NCI-H82 treated with DMSO at 0.1 percent for 48 hours (cell line): ENCODE measurements at regions not wholly inside any gene's neighbourhood (a gene's known extent, or its start where the extent isn't known, plus 50 kb on each side); places are given as distances from the start of the nearest gene placed in this dataset.

Experiments
- DNase-seq: peaks from one replicate; lab custom pipeline; 2025; ENCODE audit not compliant: unreplicated experiment; lab: John Stamatoyannopoulos, UW

GRCh38 chr11:112878033-112878601 lies 83.1 kb upstream of the NCAM1 start:
- no peak for DNase-seq

- DNase-seq, result no peak
Observed at GRCh38 chr11:112880495-112880894, 80.7 kb upstream of the NCAM1 start.

- DNase-seq, result peak; percentile 67
Observed at GRCh38 chr11:112881461-112881860, 79.8 kb upstream of the NCAM1 start.

GRCh38 chr11:112882494-112883381 lies 78.5 kb upstream of the NCAM1 start:
- DNase-seq, result no peak

DNA sequence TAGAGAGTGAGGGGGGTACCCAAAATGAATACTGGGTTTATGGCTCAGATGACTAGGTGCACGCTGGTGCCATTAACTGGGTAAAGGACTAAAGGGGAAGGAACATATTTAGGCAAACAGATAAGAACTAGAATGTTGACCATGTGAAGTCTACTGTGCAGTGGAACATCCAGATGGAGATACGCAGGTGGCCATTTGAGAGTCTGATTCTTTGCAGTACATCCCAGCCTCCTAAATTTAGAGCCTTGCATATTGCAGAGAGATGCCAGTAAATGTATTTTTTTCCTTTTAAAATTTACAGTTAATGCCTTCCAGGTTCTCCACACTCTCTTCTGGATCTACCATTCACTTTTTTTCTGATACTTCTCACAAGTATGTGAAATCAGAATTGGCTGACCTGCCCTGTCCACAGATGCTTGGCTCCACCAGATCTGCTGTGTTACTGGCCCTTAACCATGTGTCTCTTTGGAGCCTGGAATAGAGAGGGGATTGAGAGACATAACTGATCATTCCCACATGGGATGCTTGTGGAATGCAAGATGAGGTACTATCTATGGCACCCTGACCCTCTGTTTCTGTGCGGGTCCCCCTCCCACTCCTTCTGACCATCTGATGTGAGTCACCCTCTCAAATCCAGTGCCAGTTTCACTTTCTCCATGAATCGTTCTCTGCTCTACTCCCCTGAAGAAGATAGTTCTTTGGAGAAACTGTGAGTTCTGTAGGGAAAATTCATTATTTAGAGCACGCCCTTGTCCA lies 77.0 kb upstream of the NCAM1 start:
- DNase-seq, result no peak

DNA sequence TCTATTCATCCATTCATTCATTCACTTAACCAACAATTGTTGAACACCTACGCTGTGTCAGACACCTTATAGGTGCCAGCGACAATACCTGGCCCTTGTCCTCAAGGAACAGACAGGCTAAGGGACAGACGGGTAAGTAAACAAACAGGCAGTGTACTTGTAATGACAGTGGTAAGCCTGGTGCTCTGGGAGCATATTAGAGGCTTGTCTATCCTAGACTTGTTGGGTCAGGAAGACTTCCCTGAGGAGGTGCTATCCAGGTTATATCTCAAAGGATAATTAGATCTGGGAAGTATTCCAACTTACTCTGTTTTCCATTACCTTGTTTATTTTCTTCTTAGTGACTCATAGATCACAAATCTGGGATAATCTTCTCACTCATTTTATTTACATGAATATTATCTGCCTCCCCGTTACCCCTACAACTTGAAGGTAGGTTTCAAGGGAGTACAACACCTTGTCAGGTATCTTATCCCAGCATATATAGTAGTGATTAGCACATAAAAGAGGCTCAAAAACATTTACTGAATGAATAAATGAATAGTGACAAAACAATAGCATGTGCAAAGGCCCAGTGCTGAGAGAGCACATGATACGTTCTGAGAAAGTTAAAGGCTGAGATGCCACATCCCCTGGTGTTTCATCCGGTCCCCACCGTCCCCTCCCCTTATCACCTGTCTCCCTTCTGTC lies 75.3 kb upstream of the NCAM1 start:
- no peak for DNase-seq

DNA sequence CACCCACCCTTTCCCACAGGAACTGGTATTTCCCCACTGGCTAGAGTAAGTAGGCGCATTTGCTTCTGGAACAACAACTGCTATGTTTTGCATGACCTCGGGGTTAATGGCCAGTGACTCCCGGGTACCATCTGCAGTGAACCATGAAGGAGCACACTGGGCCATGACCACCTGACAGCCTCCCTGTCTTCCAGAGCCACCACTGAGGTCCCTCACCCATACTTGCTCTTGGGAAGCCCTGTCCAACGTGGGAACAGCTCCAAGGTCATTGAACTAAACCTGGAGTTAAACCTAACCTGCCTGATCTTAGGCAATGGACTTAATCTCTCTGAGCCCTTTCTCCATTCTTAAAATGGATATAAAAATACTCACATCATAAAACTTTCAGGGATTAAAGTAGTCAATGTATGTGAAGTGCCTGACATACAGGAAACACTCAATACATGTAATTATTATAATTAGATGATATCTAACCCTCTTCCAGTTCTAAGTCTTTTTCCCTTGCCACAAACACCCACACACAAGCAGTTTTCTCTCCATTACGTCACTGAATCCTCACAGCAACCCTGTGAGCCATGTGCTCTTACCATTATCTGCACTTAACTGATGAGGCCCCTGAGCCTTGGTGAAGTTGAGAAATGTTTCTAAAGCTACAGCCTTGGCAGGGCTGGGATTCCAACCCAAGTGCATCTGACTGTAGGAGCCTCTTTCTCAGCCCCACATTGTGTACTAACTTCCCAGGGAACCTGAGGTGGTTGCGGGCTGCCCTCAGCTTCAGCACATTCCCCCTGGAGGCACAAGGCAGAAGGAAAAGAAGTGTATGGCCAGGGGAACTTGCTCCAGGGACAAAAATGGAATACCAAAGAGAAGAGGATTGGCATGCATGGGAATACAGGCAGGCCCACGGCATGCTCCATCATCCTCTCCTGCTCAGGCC lies 74.5 kb upstream of the NCAM1 start:
- DNase-seq, result no peak

GRCh38 chr11:112889446-112889845 lies 71.8 kb upstream of the NCAM1 start:
- DNase-seq, result no peak

GRCh38 chr11:112899235-112900006 lies 61.8 kb upstream of the NCAM1 start:
- no peak for DNase-seq

GRCh38 chr11:112901924-112902323 lies 59.3 kb upstream of the NCAM1 start:
- no peak for DNase-seq

- DNase-seq, result no peak
Observed at GRCh38 chr11:112902361-112903011, 58.7 kb upstream of the NCAM1 start.

- no peak for DNase-seq
Observed at GRCh38 chr11:112903340-112903739, 57.9 kb upstream of the NCAM1 start.

- no peak for DNase-seq
Observed at GRCh38 chr11:112911124-112911523, 50.1 kb upstream of the NCAM1 start.
